Common myeloid progenitor, CD34-positive (primary cell): ENCODE measurements at regions not wholly inside any gene's neighbourhood (a gene's known extent, or its start where the extent isn't known, plus 50 kb on each side); places are given as distances from the start of the nearest gene placed in this dataset.

Experiments
- CTCF ChIA-PET: fragments of 350-600 bp; sonication (Branson Sonifier 250); formaldehyde crosslinking; loops from one replicate; lab custom pipeline; 2021; ENCODE audit warnings: antibody characterized with exemption; lab: Charles Lee
- POLR2A ChIA-PET: fragments of 350-600 bp; sonication (Branson Sonifier 250); formaldehyde crosslinking; loops from one replicate; lab custom pipeline; 2021; ENCODE audit warnings: antibody characterized with exemption; lab: Charles Lee
- DNase-seq, 3 donors: peaks; one replicate each; pipeline versions ENCODE4 v3.0.0 to v3.0.0-alpha.2; 2013
- H3K27ac ChIP-seq, 2 experiments: 1 replicate in 1 of 2; 2 replicates in 1 of 2; pipeline ENCODE4 v1.7.0; 2013; ENCODE audit warnings: inconsistent platforms in 2 of 2, low read length in 2 of 2, mild to moderate bottlenecking in 2 of 2, low read depth in 1 of 2, moderate library complexity in 1 of 2; ENCODE audit not compliant: severe bottlenecking in 2 of 2, insufficient read depth in 1 of 2, poor library complexity in 1 of 2
- H3K27me3 ChIP-seq, 5 experiments: replicated peaks in 2 of 5; 1 replicate in 3 of 5; 2 replicates in 2 of 5; pipeline versions ENCODE4 v1.6.1 to v1.7.0; 2013; ENCODE audit warnings: low read length in 4 of 5, mild to moderate bottlenecking in 2 of 5, moderate library complexity in 2 of 5, inconsistent platforms in 1 of 5; ENCODE audit not compliant: insufficient read depth in 5 of 5, control insufficient read depth in 4 of 5
- H3K36me3 ChIP-seq, 4 experiments: 1 replicate in 2 of 4; 2 replicates in 2 of 4; pipeline versions ENCODE4 v1.6.1 to v1.7.0; 2013; ENCODE audit warnings: low read length in 3 of 4, control low read depth in 1 of 4, mild to moderate bottlenecking in 1 of 4; ENCODE audit not compliant: control insufficient read depth in 4 of 4, insufficient read depth in 4 of 4
- H3K4me1 ChIP-seq, 4 experiments: 1 replicate in 3 of 4; 2 replicates in 1 of 4; pipeline versions ENCODE4 v1.6.1 to v1.7.1; 2013; ENCODE audit warnings: low read length in 3 of 4, mild to moderate bottlenecking in 3 of 4, control low read depth in 1 of 4, inconsistent platforms in 1 of 4, moderate library complexity in 1 of 4; ENCODE audit not compliant: control insufficient read depth in 4 of 4, insufficient read depth in 4 of 4; ENCODE audit errors: control extremely low read depth in 1 of 4
- H3K4me3 ChIP-seq, 7 experiments: 1 replicate in 4 of 7; 2 replicates in 3 of 7; pipeline versions ENCODE4 v1.5.1 to v1.7.0; 2013; ENCODE audit warnings: mild to moderate bottlenecking in 7 of 7, low read length in 6 of 7, moderate library complexity in 6 of 7, inconsistent platforms in 2 of 7, low read depth in 2 of 7, control low read depth in 1 of 7; ENCODE audit not compliant: insufficient read depth in 4 of 7, control insufficient read depth in 1 of 7; ENCODE audit errors: extremely low read depth in 1 of 7
- H3K9me3 ChIP-seq, 5 experiments: 1 replicate in 4 of 5; 2 replicates in 1 of 5; pipeline versions ENCODE4 v1.6.1 to v1.7.1; 2013; ENCODE audit warnings: low read length in 4 of 5, mild to moderate bottlenecking in 2 of 5, inconsistent platforms in 1 of 5, low read depth in 1 of 5, moderate library complexity in 1 of 5; ENCODE audit not compliant: control insufficient read depth in 4 of 5, insufficient read depth in 2 of 5; ENCODE audit errors: control extremely low read depth in 1 of 5
- WGBS: methylation state at CpG from one replicate; pipeline ENCODE4 v1.1.5; 2013; ENCODE audit not compliant: insufficient coverage; 5-methylcytosine and 5-hydroxymethylcytosine counted together

DNA sequence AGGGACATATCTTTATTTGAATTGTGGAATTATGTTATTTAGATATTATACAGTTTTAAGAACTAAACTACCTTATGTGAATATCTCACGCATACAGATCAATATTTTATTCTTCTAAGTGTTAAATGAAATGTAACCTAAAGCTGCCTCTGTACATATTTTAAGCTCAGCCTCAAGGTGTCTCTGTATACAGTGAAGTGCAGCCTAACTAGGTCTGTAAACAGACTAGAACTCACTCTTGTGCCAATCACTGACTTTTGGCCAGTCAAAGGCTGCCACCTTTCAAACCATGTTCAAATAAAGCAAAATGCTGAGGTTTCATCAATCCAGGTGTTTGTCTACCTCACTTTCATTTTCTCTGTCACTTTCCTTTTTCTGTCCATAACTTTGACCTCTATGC is 1074.5 kb upstream of the PRKX start:
- Histone ChIP-seq H3K4me3 (no peak overlapping the region), H3K27me3 (no peaks in the 10 kb centered on the region), H3K9me3 (no peaks in the 10 kb centered on the region), H3K4me1 (no peaks in the 10 kb centered on the region), H3K36me3 (no peaks in the 10 kb centered on the region), H3K27ac (no peak overlapping the region)
- WGBS, result no CpG with 5 or more reads among the region's 1 CpG
- DNase-seq, result no peak
- CTCF ChIA-PET, result no interaction called here
- POLR2A ChIA-PET, result no interaction called here

DNA sequence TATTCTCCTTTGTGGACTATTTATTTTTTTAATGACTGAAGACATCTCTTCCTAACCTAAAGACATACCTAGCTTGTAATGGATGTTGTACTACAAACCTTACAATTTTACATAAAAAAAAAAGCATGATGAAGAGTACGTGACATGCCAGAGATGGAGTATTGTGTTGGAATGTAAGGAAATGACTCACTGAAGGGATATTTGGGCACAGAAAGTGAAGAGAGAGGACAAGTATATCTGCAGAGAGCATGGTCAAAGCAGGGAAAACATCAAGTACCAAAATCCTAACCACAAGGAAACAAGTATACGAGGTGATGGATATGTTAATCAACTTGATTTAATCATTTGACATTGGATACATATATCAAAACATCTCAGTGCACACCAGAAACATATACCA is 1051.4 kb upstream of the PRKX start:
- Histone ChIP-seq H3K36me3 (no peaks in the 10 kb centered on the region), H3K27me3 (no peaks in the 10 kb centered on the region), H3K27ac (no peak overlapping the region), H3K9me3 (no peaks in the 10 kb centered on the region), H3K4me1 (no peaks in the 10 kb centered on the region), H3K4me3 (no peak overlapping the region)
- WGBS, result 86% methylated on average over 1 of the region's 2 CpGs
- DNase-seq, result no peak
- POLR2A ChIA-PET, result no interaction called here
- CTCF ChIA-PET, result no interaction called here

GRCh38 chrX:4762196-4762595 is 1048.7 kb upstream of the PRKX start:
- no CpG with 5 or more reads among the region's 3 CpGs for WGBS
- CTCF ChIA-PET, result no interaction called here

DNA sequence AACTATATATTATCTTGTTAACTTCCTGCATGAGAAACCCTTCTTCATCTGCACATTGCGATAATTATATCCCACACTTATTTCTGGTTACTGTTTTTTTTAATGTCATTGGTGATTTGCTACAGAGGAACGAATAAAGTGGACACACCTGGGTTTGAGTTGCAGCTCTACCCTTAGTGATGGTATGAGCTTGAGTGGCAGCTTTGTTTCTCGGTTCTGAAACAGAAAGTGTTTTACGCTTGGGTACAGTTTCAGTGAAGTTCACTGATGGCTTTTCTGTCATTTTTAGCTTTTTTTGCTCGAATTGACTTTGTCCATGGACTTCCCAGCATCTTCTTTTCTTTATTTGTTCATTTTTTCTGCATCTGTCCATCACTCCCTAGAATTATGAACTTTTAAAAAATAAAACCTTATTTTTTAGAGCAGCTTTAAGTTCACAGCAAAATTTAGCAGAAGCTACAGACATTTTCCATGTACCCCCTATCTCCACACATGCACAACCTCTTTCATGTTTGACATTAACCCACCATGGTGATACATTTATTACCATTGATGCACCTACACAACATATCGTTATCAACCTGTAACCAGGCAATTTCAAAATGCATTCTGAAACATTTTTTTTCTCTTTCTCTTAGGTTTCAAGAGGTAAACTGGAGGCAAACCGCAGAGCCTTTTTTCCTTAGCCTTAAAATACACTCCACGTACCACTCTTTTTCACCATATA is 1041.6 kb upstream of the PRKX start:
- peak in 2 of 3 donors; percentile 48 to 68 for DNase-seq
- no peaks in the 10 kb centered on the region for H3K9me3 ChIP-seq
- peak overlapping the region in 2 of 7 experiments; percentile 1 to 17 for H3K4me3 ChIP-seq
- 63% methylated on average over 7 of the region's 8 CpGs for WGBS
- ChIA-PET CTCF (no interaction called here), POLR2A (no interaction called here)
- peaks cover 0 to 13% (median 6%) of the 10 kb centered on the region in 4 experiments for H3K4me1 ChIP-seq
- no peaks in the 10 kb centered on the region for H3K36me3 ChIP-seq
- H3K27ac ChIP-seq, result peak overlapping the region in 1 of 2 experiments; percentile 51
- H3K27me3 ChIP-seq, result no peaks in the 10 kb centered on the region

More at GRCh38 chrX:4762196-4762595, 1048.7 kb upstream of the PRKX start:
- Histone ChIP-seq H3K27me3 (no peaks in the 10 kb centered on the region), H3K9me3 (no peaks in the 10 kb centered on the region), H3K4me1 (no peaks in the 10 kb centered on the region), H3K27ac (no peak overlapping the region), H3K36me3 (no peaks in the 10 kb centered on the region), H3K4me3 (no peak overlapping the region)
- POLR2A ChIA-PET, result no interaction called here
- no peak for DNase-seq

- no peak for DNase-seq
- Histone ChIP-seq H3K27ac (no peak overlapping the region), H3K4me3 (no peak overlapping the region), H3K36me3 (no peaks in the 10 kb centered on the region), H3K4me1 (no peaks in the 10 kb centered on the region), H3K9me3 (no peaks in the 10 kb centered on the region), H3K27me3 (no peaks in the 10 kb centered on the region)
- CTCF ChIA-PET, result no interaction called here
- 100% methylated on average over 2 of the region's 5 CpGs for WGBS
- POLR2A ChIA-PET, result no interaction called here
Measured at GRCh38 chrX:4741024-4741423, 1027.6 kb upstream of the PRKX start.

DNA sequence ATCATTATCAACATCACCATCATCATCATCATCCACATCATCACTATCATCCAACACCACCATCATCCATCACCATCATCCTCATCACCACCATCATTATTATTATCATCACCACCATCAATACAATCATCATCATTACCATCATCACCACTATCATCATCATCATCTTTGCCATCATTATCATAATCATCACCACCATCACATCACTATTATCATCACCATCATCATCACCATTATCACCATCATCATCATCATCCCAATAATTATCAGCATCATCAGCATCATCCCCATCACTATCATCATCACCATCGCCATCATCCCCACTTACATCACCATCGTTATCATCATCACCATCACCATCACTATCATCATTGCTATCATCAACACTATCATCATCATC is 1021.9 kb upstream of the PRKX start:
- CTCF ChIA-PET, result no interaction called here
- Histone ChIP-seq H3K27ac (no peak overlapping the region), H3K9me3 (no peaks in the 10 kb centered on the region), H3K27me3 (no peaks in the 10 kb centered on the region), H3K4me3 (no peak overlapping the region), H3K36me3 (no peaks in the 10 kb centered on the region), H3K4me1 (no peaks in the 10 kb centered on the region)
- WGBS, result 94% methylated on average over 2 of the region's 2 CpGs
- DNase-seq, result no peak
- POLR2A ChIA-PET, result no interaction called here

- Histone ChIP-seq H3K27ac (peak overlapping the region; percentile 90 to 93), H3K27me3 (no peaks in the 10 kb centered on the region), H3K4me3 (peak overlapping the region in 3 of 7 experiments; percentile 29 to 46 (median 32)), H3K36me3 (no peaks in the 10 kb centered on the region), H3K9me3 (peaks cover 0 to 3% (median 0%) of the 10 kb centered on the region in 5 experiments), H3K4me1 (peaks cover 0 to 33% (median 21%) of the 10 kb centered on the region in 4 experiments)
- DNase-seq, result peak; percentile 82 to 99 (median 96)
- POLR2A ChIA-PET, result no interaction called here
- CTCF ChIA-PET, result no interaction called here
- 62% methylated on average over 6 of the region's 10 CpGs for WGBS
Measured at GRCh38 chrX:4710618-4711433, 997.4 kb upstream of the PRKX start.
